GM21737 (cell line): ENCODE measurements at regions not wholly inside any gene's neighbourhood (a gene's known extent, or its start where the extent isn't known, plus 50 kb on each side); places are given as distances from the start of the nearest gene placed in this dataset.
"Not testable (repeated sequence)": the region's sequence is repeated elsewhere in the genome, so short reads cannot be mapped to it uniquely, and the experiment has no call there.

Source experiments
- ATAC-seq: cut with Tn5 transposase; IDR thresholded peaks from one replicate; pipeline ENCODE4 v1.9.1; 2021; ENCODE audit warnings: mild to moderate bottlenecking, moderate library complexity; ENCODE audit not compliant: unreplicated experiment

DNA sequence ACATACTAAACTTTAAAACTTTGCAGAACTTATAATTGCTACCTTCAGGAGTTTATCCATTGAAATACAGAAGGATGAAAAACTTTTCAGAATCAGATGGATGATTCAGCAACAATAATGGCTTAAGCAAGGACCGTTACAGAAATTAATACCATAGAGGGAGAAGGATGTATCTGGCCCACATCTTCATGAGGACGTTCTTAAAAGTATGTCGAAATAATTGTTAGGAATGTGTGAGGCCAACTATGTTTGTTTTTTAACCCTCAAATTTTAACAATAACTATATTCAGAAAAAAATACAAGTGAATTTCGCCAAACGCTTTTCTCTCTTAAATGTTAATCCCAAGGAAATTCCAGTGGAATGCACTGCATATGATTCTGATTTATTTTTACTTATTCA is 105.2 kb upstream of the EPHA3 start:
- ATAC-seq = no peak

DNA sequence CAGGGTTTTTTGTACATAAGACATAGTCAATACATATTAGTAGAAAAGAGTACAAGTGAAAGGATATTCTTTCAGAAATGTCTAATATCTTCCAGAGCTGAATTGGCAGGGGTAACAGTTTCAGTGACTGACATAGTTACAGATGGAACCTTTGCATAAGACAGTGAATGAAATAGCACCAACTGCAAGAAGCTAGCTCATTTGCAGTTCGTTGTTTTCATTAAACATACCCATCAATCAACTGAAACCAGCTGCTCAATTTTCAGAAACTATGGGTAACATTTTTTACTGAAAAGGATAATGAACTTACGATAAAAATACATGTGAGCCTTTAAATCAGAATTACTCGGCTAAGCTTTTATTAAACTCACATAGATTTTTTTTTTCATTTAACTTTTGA is 93.9 kb upstream of the EPHA3 start:
- no peak for ATAC-seq

DNA sequence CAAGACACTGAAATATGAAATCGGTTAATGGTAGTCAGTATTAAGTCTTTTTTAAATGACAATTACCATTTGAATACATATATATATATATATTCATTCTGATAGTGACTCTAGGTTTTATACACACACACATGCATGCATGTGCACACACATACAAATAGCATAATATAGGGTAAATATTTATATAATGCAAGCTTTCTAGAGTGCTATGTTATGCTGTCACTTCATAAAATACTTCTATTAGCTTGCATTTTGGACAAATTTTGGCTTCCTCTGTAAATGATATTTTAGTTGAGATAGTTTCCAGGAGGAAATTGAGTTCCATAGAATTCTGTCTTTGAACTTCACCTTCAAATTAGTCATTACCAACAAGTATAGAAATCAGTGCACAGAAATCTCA is 89.9 kb upstream of the EPHA3 start:
- ATAC-seq = no peak

DNA sequence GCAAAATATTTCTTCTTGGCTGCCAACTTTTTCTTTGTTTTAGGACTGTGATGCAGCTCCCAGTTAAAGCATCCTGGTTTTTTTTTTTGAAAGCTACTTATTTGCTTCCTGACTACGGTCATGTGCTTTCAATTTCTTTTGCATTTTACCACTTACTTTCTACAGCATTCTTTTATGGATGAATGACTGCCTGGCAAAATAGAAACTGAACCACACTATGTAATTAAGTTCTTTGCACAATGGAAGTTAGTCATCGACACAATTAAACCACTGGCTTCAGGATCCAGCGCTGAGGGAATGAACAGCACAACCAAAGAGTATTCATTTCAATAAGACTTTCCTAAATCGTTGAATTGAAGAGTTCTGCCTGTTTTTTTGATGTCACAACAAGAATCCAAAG is 82.2 kb upstream of the EPHA3 start:
- ATAC-seq = no peak

DNA sequence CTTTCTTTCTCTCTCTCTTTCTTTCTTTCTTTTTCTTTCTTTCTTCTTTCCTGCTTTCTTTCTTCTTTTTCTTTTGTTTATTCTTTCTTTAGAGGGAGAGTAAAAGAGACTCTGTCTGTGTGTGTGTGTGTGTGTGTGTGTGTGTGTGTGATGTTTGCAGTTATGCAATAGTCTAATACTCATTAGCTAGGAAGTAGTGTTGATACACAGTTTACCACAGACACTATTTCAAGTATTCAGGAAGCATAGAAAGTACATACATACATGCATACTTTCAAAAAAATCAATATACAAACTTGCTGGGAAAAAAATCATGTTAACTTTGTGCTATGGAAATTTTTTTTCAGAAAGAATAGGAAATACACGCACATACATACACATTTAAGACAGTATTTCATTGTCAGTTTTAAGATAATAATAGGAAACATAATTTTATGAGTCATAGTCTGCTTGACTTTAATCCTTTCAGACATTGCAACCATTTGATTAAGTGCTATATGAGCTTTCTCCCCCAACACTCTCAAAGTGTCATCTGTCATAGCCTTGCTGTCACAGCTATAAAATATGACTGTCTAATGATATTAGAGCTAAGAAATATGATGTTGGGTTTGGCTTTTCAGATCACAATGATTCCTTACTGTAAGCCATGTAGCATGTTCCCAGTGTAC is 74.9 kb upstream of the EPHA3 start:
- no peak for ATAC-seq

DNA sequence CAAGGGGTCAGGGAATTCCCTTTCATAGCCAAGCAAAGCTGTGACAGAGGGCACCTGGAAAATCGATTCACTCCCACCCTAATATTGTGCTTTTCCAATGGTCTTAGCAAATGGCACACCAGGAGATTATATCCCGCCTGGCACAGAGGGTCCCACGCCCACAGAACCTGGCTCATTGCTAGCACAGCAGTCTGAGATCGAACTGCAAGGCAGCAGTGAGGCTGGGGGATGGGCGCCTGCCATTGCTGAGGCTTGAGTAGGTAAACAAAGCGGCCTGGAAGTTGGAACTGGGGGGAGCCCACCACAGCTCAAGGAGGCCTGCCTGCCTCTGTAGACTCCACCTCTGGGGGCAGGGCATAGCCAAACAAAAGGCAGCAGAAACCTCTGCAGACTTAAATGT is 72.7 kb upstream of the EPHA3 start:
- not testable (repeated sequence) for ATAC-seq

DNA sequence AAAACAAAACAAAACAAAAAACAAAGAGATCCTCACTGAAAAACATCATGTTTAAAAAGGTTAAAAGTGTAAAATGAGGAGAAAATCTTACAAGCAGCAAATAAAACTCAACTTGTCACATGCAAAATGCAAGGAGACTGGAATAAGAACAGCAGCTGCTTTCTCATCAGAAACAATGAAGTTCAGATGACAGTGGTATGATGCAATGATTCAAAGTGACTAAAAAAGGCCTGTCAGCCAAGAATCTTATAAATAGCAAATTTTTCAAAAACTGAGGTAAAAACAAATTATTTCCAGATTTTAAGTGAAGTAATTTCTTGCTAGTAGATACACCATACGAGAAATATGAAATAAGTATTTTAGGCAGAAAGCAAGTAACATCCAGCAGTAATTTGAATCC is 68.6 kb upstream of the EPHA3 start:
- ATAC-seq = no peak

DNA sequence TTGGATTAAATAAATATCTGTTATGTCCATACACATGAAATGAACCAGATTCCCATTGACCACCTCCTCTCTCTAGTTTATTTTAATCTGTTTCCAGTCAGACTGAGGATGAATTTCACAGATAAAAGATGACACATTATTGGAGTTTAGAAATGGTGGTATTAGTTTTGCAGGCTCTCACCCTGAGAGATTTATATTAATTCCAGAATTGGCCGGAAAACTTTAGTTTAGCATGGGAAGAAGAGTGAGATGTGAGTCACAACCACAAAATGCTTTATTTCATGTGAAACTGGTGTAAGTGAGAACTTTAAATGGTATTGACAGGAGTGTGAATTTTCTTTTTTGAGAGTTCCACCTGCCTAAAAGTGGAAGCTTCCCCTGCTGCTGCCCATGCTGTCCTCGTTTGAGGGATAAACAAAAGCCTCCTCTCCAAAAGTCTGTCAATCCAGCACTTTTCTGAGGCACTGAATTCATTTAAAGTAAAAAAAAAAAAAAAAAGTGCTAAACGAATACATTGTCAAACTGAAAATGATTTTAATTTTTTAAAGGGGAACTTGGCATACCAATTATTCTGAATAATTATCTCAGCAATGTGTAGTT is 65.1 kb upstream of the EPHA3 start:
- no peak for ATAC-seq

DNA sequence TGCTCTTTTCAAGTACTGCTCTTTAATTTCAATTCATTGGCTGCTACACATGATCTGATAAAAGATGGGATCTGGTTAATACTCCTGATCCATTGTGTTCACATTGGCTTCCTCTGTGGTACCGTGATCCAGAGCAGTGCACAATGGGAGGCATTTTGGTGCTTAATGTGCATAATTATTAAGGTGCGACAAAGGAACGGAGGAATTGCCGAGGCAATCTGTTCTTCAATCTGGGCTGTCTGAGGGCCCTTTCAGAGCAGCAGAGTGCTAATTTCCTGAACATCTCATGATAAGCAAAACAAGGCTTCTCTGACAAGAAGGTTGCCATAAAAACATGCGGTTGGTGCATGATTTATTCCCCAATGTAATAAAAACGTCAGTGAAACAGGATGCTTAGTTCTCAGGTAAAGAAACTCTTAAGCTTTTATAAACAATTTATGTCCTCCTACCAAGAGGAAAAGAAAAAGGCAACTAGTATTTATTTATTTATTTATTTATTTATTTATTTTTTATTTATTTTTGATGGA is 64.0 kb upstream of the EPHA3 start:
- no peak for ATAC-seq

DNA sequence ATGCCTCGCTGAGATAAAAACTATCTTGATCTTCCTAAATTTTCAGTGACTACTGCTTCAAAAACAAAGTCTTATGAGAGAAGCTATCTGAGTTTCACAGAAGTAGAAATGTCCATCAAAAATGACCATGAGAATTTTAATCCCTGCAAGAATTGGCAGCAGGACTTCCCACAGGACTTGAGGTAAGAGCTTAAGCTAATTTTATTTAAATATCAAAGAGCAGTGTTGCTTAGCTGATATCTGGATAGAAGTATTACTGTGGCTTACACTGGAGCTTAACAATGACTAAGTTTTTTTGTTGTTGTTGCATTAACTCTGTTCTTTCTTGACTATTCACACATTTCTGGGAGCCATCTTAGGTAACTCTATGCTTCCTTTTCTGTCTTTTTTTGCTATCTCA is 60.8 kb upstream of the EPHA3 start:
- no peak for ATAC-seq

DNA sequence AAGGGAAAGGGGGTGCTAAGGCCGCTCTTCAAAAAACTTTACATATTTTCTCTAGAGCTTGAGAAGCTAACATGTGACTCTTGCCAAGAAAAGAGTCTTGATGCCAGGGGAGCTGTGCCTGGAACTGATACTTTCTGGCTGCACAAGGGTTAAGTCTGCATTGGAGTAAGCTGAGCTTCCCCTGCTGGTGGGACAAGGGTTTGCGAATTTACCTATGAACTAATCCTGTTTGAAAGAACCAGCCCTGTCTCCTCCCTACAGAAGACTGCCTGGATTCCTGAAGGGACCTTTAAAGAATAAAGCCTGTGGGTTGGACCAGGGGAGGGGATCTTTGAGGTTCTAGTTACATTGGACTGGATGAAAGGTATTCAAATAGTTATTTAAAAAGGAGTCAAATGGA is 58.3 kb upstream of the EPHA3 start:
- ATAC-seq = no peak

DNA sequence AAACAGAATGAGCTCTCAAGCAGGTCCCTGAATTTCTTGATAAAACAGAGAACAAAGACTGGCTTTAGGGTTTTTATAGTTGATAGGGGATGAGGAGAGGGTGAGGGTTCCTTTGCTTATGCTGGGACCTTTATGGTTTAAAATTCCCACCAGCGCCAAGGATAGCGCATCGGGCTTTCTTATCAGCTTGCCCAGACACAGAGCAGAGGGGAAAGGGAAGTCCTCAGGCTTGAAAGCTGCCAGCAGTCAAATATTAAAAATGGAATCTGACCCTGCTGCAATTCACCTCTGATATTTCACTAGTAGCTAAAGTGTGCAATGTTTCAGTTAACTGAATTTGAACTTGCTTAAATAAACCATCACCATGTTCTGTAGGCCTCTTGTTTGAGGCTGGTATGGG is 55.0 kb upstream of the EPHA3 start:
- no peak for ATAC-seq

DNA sequence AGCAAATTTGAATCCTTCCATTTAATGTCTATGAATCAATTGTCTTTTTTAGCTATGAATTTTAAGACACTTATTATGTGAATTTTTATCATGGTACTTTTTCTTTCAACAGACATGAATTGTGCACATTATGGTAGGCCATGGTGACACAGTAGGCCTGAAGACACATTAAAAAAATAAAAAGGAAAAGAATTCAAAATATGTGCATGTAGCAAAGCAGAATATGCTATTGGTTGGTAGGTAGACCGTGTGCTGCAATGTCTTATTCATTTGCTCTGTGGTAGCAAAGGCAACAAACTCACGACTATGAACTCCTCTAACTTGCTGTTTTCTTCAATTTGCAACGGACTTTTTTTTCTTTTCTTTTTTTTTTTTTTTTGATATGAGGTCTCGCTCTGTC is 50.0 kb upstream of the EPHA3 start:
- ATAC-seq = no peak
